A673 (cell line): ENCODE measurements at regions not wholly inside any gene's neighbourhood (a gene's known extent, or its start where the extent isn't known, plus 50 kb on each side); places are given as distances from the start of the nearest gene placed in this dataset.
A peak's percentile ranks its signal among the peaks of the same experiment; 100 is the strongest.

Experiments
- BruUV-seq: library from RNA; stranded (reverse); fragments of 400-500 nt; replicated peaks from 2 replicates; lab custom pipeline; 2021; lab: Mats Ljungman, UMichigan
- CTCF ChIA-PET: fragments of 300-600 bp; sonication (Branson Sonifier 250); formaldehyde crosslinking; loops from one replicate; lab custom pipeline; 2022; ENCODE audit warnings: antibody characterized with exemption; lab: Charles Lee
- POLR2A ChIA-PET: fragments of 300-600 bp; sonication (Branson Sonifier 250); formaldehyde crosslinking; loops from one replicate; lab custom pipeline; 2022; ENCODE audit warnings: antibody characterized with exemption; ENCODE audit not compliant: low non-redundant PET; lab: Charles Lee
- DNase-seq: peaks from one replicate; pipeline ENCODE4 v3.0.0-alpha.2; 2015; ENCODE audit warnings: low spot score
- H3K27ac ChIP-seq: fragments of 200-600 bp; sonication (generic); 2 replicates; pipeline ENCODE4 v1.5.1; 2016; ENCODE audit warnings: mixed run types, low read depth, mild to moderate bottlenecking, mixed read lengths, antibody characterized with exemption, low read length; ENCODE audit not compliant: poor library complexity, severe bottlenecking
- H3K27me3 ChIP-seq: fragments of 200-600 bp; sonication (generic); replicated peaks from 2 replicates; pipeline ENCODE4 v1.6.1; 2017; ENCODE audit warnings: mixed run types, low read depth, mild to moderate bottlenecking, mixed read lengths, antibody characterized with exemption, low read length; ENCODE audit not compliant: insufficient read depth, poor library complexity
- H3K36me3 ChIP-seq: fragments of 200-600 bp; sonication (generic); 2 replicates; pipeline ENCODE4 v1.6.1; 2016; ENCODE audit warnings: mixed run types, mild to moderate bottlenecking, mixed read lengths, antibody characterized with exemption, low read length; ENCODE audit not compliant: insufficient read depth, poor library complexity, severe bottlenecking
- H3K4me1 ChIP-seq: fragments of 200-600 bp; sonication (generic); 2 replicates; pipeline ENCODE4 v1.6.1; 2017; ENCODE audit warnings: mixed run types, mild to moderate bottlenecking, mixed read lengths, antibody characterized with exemption, low read length; ENCODE audit not compliant: insufficient read depth, poor library complexity, severe bottlenecking
- H3K4me3 ChIP-seq: fragments of 200-600 bp; sonication (generic); 2 replicates; pipeline ENCODE4 v1.5.1; 2016; ENCODE audit warnings: low read depth, mixed run types, mild to moderate bottlenecking, mixed read lengths, low read length; ENCODE audit not compliant: poor library complexity, severe bottlenecking
- H3K9me3 ChIP-seq: fragments of 200-600 bp; sonication (generic); 2 replicates; pipeline ENCODE4 v1.6.1; 2016; ENCODE audit warnings: mixed run types, low read depth, mild to moderate bottlenecking, mixed read lengths, antibody characterized with exemption, low read length; ENCODE audit not compliant: poor library complexity, severe bottlenecking
- CTCF ChIP-seq: fragments of 300-800, 200-600 bp; sonication (generic); conservative IDR thresholded peaks from 2 replicates; pipeline ENCODE4 v1.5.1; 2017; ENCODE audit warnings: low read depth, mild to moderate bottlenecking, antibody characterized with exemption, low read length, moderate library complexity, mixed read lengths
- EZH2 ChIP-seq: fragments of 200-600 bp; sonication (generic); IDR thresholded peaks from 2 replicates; pipeline ENCODE4 v1.6.1; 2017; ENCODE audit warnings: borderline replicate concordance, low read depth, mild to moderate bottlenecking, mixed read lengths, antibody characterized with exemption, low read length; ENCODE audit not compliant: poor library complexity, severe bottlenecking
- intact Hi-C: fragments of 100-400 bp; cut with micrococcal nuclease; formaldehyde crosslinking; loops from one replicate; pipeline ENCODE4 v1.10.0; 2022; ENCODE audit not compliant: unreplicated experiment

- H3K36me3 ChIP-seq: no peaks in the 10 kb centered on the region
- H3K27ac ChIP-seq: no peak overlapping the region
- no TSS peak for BruUV-seq
- DNase-seq: peak; percentile 80
- no peaks in the 10 kb centered on the region for H3K9me3 ChIP-seq
- no peak overlapping the region for H3K4me3 ChIP-seq
- intact Hi-C loops: loop anchor here (1.0 to 5.0 kb wide), 2 partner anchors 177 to 271 kb away; no protein-coding TSS in a partner anchor
- peaks cover 16% of the 10 kb centered on the region for H3K4me1 ChIP-seq
- TF ChIP-seq CTCF (peak; percentile 78), EZH2 (no peak)
- no peaks in the 10 kb centered on the region for H3K27me3 ChIP-seq
- ChIA-PET CTCF (no interaction called here), POLR2A (no interaction called here)
Observed at GRCh38 chr5:86679529-86679928, 61.8 kb downstream of the COX7C start.

GRCh38 chr5:86679949-86680348 is 62.2 kb downstream of the COX7C start:
- CTCF ChIA-PET: no interaction called here
- no peak for DNase-seq
- BruUV-seq: no TSS peak
- Histone ChIP-seq H3K9me3 (no peaks in the 10 kb centered on the region), H3K27ac (no peak overlapping the region), H3K4me3 (no peak overlapping the region), H3K4me1 (peaks cover 16% of the 10 kb centered on the region), H3K36me3 (no peaks in the 10 kb centered on the region), H3K27me3 (no peaks in the 10 kb centered on the region)
- TF ChIP-seq CTCF (no peak), EZH2 (no peak)
- POLR2A ChIA-PET: no interaction called here
- intact Hi-C loops: loop anchor here (1.0 to 10.0 kb wide), 3 partner anchors 178 to 285 kb away; no protein-coding TSS in a partner anchor

DNA sequence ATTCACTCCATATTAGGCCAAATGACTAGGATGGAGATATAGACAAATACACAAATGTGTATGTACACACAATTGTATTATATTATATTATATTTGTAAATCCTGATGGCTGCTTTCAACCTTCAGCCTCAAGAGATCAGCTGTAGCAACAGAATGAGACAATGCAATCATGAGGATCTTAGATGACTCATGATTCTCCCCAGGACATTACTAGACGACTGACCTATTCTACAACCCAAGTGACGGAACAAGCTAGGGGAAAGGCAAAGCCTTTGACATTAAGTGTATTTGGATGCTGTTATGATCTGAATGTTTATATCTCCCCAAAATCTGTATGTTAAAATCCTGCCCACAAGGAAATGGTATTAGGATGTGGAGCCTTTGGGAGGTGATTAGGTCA is 66.5 kb downstream of the COX7C start:
- H3K4me1 ChIP-seq: peaks cover 10% of the 10 kb centered on the region

More for the DNA sequence above, 66.5 kb downstream of the COX7C start:
- no TSS peak for BruUV-seq
- no peak for DNase-seq
- TF ChIP-seq CTCF (no peak), EZH2 (no peak)
- ChIA-PET POLR2A (no interaction called here), CTCF (no interaction called here)
- no peak overlapping the region for H3K27ac ChIP-seq
- H3K4me3 ChIP-seq: no peak overlapping the region
- H3K36me3 ChIP-seq: no peaks in the 10 kb centered on the region
- intact Hi-C loops: loop anchor here (10.0 kb wide), 1 partner anchor 281 kb away; no protein-coding TSS in a partner anchor
- H3K27me3 ChIP-seq: no peaks in the 10 kb centered on the region
- no peaks in the 10 kb centered on the region for H3K9me3 ChIP-seq
